Suprapubic skin (tissue), 4 donors: ENCODE measurements at regions not wholly inside any gene's neighbourhood (a gene's known extent, or its start where the extent isn't known, plus 50 kb on each side); places are given as distances from the start of the nearest gene placed in this dataset.
"Not testable (repeated sequence)": the region's sequence is repeated elsewhere in the genome, so short reads cannot be mapped to it uniquely, and the experiment has no call there.

Experiments used
- DNase-seq, 2 donors: peaks; one replicate each; pipeline ENCODE4 v3.0.0-alpha.2; 2019; ENCODE audit warnings: low spot score in 2 of 2
- H3K27ac ChIP-seq: fragments of 200-600 bp; sonication (generic); one replicate; pipeline ENCODE4 v1.5.1; 2019
- H3K27me3 ChIP-seq: fragments of 200-600 bp; sonication (generic); one replicate; pipeline ENCODE4 v1.5.1; 2019
- H3K36me3 ChIP-seq: fragments of 200-600 bp; sonication (generic); one replicate; pipeline ENCODE4 v1.5.1; 2019
- H3K4me1 ChIP-seq: fragments of 200-600 bp; sonication (generic); one replicate; pipeline ENCODE4 v1.5.1; 2019
- H3K4me3 ChIP-seq: fragments of 200-600 bp; sonication (generic); one replicate; pipeline ENCODE4 v1.5.1; 2019; ENCODE audit warnings: mild to moderate bottlenecking
- H3K9me3 ChIP-seq: fragments of 200-600 bp; sonication (generic); one replicate; pipeline ENCODE4 v1.5.1; 2019
- EP300 ChIP-seq: sonication (generic); formaldehyde crosslinking; IDR thresholded peaks from one replicate; pipeline ENCODE4 v1.6.1; 2017; ENCODE audit warnings: antibody characterized with exemption
- POLR2A ChIP-seq, 2 donors: fragments of 450-650 bp; IDR thresholded peaks; one replicate each; pipeline ENCODE4 v1.6.1; 2017; ENCODE audit warnings: antibody characterized with exemption in 2 of 2, mild to moderate bottlenecking in 2 of 2, moderate library complexity in 2 of 2
- POLR2AphosphoS5 ChIP-seq, 3 donors: sonication (generic); formaldehyde crosslinking; IDR thresholded peaks; one replicate each; pipeline ENCODE4 v1.6.1; 2017; ENCODE audit warnings: antibody characterized with exemption in 3 of 3
- WGBS: methylation state at CpG from one replicate; pipeline ENCODE4 v1.1.5; 2018; 5-methylcytosine and 5-hydroxymethylcytosine counted together
- TF ChIP-seq, protein P1 (sequence below), 2 donors: fragments of 200-600 bp in 1 of 2; fragments of 450-650 bp in 1 of 2; sonication (generic) in 1 of 2; IDR thresholded peaks; one replicate each; pipeline ENCODE4 v1.5.1; 2016 to 2019; ENCODE audit warnings: antibody characterized with exemption in 2 of 2, mild to moderate bottlenecking in 1 of 2, moderate library complexity in 1 of 2

DNA sequence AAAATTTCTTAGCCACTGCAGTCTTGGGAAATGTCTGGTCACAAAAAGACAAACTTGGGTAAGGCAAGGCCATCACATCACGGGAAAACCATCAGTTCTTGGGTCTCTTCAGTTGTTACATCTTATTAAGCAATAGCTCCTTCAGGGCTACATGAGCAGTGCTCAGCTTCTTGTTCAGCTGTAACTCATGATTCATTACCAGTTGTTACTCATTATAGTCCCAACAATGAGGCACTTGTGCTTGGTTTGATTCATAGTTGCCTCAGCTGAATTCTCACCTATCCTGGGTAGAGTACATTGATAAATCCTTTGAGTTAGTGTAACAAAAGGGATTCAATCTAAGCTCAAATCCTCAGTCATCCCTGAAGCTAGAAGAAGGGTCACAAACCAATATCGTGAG lies 102.4 kb upstream of the DCC start:
- H3K36me3 ChIP-seq = no peaks in the 10 kb centered on the region
- no peak overlapping the region for H3K4me3 ChIP-seq
- no peak overlapping the region for H3K27ac ChIP-seq
- WGBS = 66% methylated on average over 2 of the region's 2 CpGs
- no peaks in the 10 kb centered on the region for H3K4me1 ChIP-seq
- no peaks in the 10 kb centered on the region for H3K27me3 ChIP-seq
- no peak for DNase-seq
- TF ChIP-seq EP300 (no peak), POLR2AphosphoS5 (IDR thresholded peaks at IDR 0.05) (no peak), POLR2A (IDR thresholded peaks at IDR 0.05) (no peak)
- TF ChIP-seq, protein P1, sequence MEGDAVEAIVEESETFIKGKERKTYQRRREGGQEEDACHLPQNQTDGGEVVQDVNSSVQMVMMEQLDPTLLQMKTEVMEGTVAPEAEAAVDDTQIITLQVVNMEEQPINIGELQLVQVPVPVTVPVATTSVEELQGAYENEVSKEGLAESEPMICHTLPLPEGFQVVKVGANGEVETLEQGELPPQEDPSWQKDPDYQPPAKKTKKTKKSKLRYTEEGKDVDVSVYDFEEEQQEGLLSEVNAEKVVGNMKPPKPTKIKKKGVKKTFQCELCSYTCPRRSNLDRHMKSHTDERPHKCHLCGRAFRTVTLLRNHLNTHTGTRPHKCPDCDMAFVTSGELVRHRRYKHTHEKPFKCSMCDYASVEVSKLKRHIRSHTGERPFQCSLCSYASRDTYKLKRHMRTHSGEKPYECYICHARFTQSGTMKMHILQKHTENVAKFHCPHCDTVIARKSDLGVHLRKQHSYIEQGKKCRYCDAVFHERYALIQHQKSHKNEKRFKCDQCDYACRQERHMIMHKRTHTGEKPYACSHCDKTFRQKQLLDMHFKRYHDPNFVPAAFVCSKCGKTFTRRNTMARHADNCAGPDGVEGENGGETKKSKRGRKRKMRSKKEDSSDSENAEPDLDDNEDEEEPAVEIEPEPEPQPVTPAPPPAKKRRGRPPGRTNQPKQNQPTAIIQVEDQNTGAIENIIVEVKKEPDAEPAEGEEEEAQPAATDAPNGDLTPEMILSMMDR (IDR thresholded peaks at IDR 0.05) = no peak
- H3K9me3 ChIP-seq = no peaks in the 10 kb centered on the region

- 90% methylated on average over 2 of the region's 2 CpGs for WGBS
- H3K27ac ChIP-seq = no peak overlapping the region
- no peak overlapping the region for H3K4me3 ChIP-seq
- DNase-seq = no peak
- H3K9me3 ChIP-seq = no peaks in the 10 kb centered on the region
- no peaks in the 10 kb centered on the region for H3K36me3 ChIP-seq
- H3K27me3 ChIP-seq = no peaks in the 10 kb centered on the region
- H3K4me1 ChIP-seq = no peaks in the 10 kb centered on the region
- TF ChIP-seq EP300 (no peak), POLR2A (IDR thresholded peaks at IDR 0.05) (no peak), POLR2AphosphoS5 (IDR thresholded peaks at IDR 0.05) (no peak)
- TF ChIP-seq, protein P1 (IDR thresholded peaks at IDR 0.05) = no peak
These were observed 97.3 kb upstream of the DCC start for GRCh38 chr18:52242711-52243110.

GRCh38 chr18:52244658-52245057 lies 95.3 kb upstream of the DCC start:
- no peak overlapping the region for H3K4me3 ChIP-seq
- H3K27me3 ChIP-seq = no peaks in the 10 kb centered on the region
- no peaks in the 10 kb centered on the region for H3K4me1 ChIP-seq
- no peak for DNase-seq
- H3K36me3 ChIP-seq = no peaks in the 10 kb centered on the region
- H3K9me3 ChIP-seq = no peaks in the 10 kb centered on the region
- 89% methylated on average over 2 of the region's 2 CpGs for WGBS
- H3K27ac ChIP-seq = no peak overlapping the region
- TF ChIP-seq POLR2A (IDR thresholded peaks at IDR 0.05) = no peak
- TF ChIP-seq, protein P1 (IDR thresholded peaks at IDR 0.05) = no peak
- TF ChIP-seq POLR2AphosphoS5 (IDR thresholded peaks at IDR 0.05) = no peak
- no peak for TF ChIP-seq EP300

DNA sequence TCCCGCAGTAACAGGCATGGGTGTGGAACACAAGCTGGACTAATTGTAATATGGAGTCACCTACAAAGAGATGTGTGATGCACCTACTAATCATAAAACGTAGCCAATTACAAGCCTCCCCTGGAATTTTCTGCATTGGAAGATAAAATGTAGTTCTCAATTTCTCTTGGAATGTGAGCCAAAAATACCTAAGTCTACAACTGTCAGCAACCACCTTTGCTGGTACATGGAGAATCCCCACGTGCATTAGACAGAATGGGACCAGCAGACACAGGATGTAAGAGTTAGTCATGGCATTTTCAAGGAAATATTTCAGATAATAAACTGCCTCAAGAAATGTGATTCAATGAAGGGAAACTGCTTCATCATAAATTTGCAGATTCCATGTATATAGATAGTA lies 85.6 kb upstream of the DCC start:
- Histone ChIP-seq H3K27ac (no peak overlapping the region), H3K4me1 (no peaks in the 10 kb centered on the region), H3K4me3 (no peak overlapping the region), H3K27me3 (no peaks in the 10 kb centered on the region), H3K9me3 (no peaks in the 10 kb centered on the region), H3K36me3 (no peaks in the 10 kb centered on the region)
- no peak for TF ChIP-seq EP300
- 90% methylated on average over 3 of the region's 3 CpGs for WGBS
- no peak for DNase-seq

GRCh38 chr18:52257417-52257816 lies 82.6 kb upstream of the DCC start:
- DNase-seq, H3K4me1 ChIP-seq, H3K27me3 ChIP-seq, H3K9me3 ChIP-seq, H3K36me3 ChIP-seq, H3K4me3 ChIP-seq, H3K27ac ChIP-seq: not testable (repeated sequence)
- WGBS = 78% methylated on average over 3 of the region's 3 CpGs

GRCh38 chr18:52275817-52276216 lies 64.2 kb upstream of the DCC start:
- no peaks in the 10 kb centered on the region for H3K4me1 ChIP-seq
- no peak for TF ChIP-seq EP300
- TF ChIP-seq, protein P1 (IDR thresholded peaks at IDR 0.05) = no peak
- TF ChIP-seq POLR2A (IDR thresholded peaks at IDR 0.05) = no peak
- TF ChIP-seq POLR2AphosphoS5 (IDR thresholded peaks at IDR 0.05) = no peak
- no peak for DNase-seq
- H3K36me3 ChIP-seq = no peaks in the 10 kb centered on the region
- no peaks in the 10 kb centered on the region for H3K27me3 ChIP-seq
- H3K27ac ChIP-seq = no peak overlapping the region
- H3K4me3 ChIP-seq = no peak overlapping the region
- no peaks in the 10 kb centered on the region for H3K9me3 ChIP-seq
